ENCODE measurements at regions not wholly inside any gene's neighbourhood (a gene's known extent, or its start where the extent isn't known, plus 50 kb on each side); places are given as distances from the start of the nearest gene placed in this dataset.

- Histone ChIP-seq H3K79me1 (ENCODE audit: low read depth in 1 of 2, low read length in 2 of 2) (no peaks in the 10 kb centered on the region), H4K91ac (ENCODE audit: insufficient read depth, low read depth, low read length) (no peak overlapping the region), H3K27ac (ENCODE audit: insufficient read depth, low read length) (no peak overlapping the region), H2BK20ac (ENCODE audit: low read depth, low read length) (no peak overlapping the region), H3K23ac (ENCODE audit: low read depth, low read length) (no peak overlapping the region), H3K9me1 (ENCODE audit: insufficient read depth, low read length) (no peaks in the 10 kb centered on the region), H3K4ac (ENCODE audit: low read depth, low read length) (no peak overlapping the region), H2BK15ac (ENCODE audit: low read depth, low read length) (no peak overlapping the region), H2AK9ac (replicated peaks; ENCODE audit: low read depth, low read length, poor library complexity) (peak overlapping the region; percentile 16), H3K36me3 (ENCODE audit: control insufficient read depth, insufficient read depth, low read length) (no peaks in the 10 kb centered on the region), H2AFZ (replicated peaks; ENCODE audit: low read length, poor library complexity) (no peak overlapping the region), H4K5ac (ENCODE audit: low read depth, low read length) (no peak overlapping the region), H2BK120ac (ENCODE audit: low read depth, low read length) (no peak overlapping the region), H3K18ac (ENCODE audit: low read depth, low read length) (no peak overlapping the region), H3K9me3 (ENCODE audit: control insufficient read depth, insufficient read depth, low read length) (0 out of 2 replicates have a peak, but pooled peaks cover 2% of the 10 kb centered on the region), H3K27me3 (ENCODE audit: control insufficient read depth, insufficient read depth, low read length) (peaks cover 43% of the 10 kb centered on the region), H3K9ac (ENCODE audit: low read depth, low read length) (no peak overlapping the region), H3K4me2 (ENCODE audit: low read depth, low read length) (no peak overlapping the region), H4K20me1 (ENCODE audit: insufficient read depth, low read length) (no peaks in the 10 kb centered on the region), H4K8ac (ENCODE audit: low read depth in 2 of 2, low read length in 2 of 2) (no peak overlapping the region), H2BK5ac (ENCODE audit: low read depth, low read length, poor library complexity, severe bottlenecking) (no peak overlapping the region), H3K4me3 (ENCODE audit: insufficient read depth, low read depth, low read length) (no peak overlapping the region), H3K4me1 (ENCODE audit: control insufficient read depth, insufficient read depth, low read length) (no peaks in the 10 kb centered on the region), H3K14ac (replicated peaks; ENCODE audit: low read depth, low read length) (no peak overlapping the region), H2AK5ac (ENCODE audit: low read depth, low read length) (no peak overlapping the region), H3K56ac (ENCODE audit: extremely low read depth, insufficient read depth, low read length) (no peak overlapping the region)
- intact Hi-C loops (cut with micrococcal nuclease) = no loop called here
- no peak for ATAC-seq (ENCODE audit: low read depth)
- CTCF ChIA-PET = no interaction called here
- DNase-seq = no peak
- 60% methylated on average over 1 of the region's 3 CpGs; no CpG with 5 or more reads in 1 of the 2 experiments for WGBS, 2 experiments (ENCODE audit: extremely low coverage in 2 of 2, insufficient read length in 1 of 2)
- POLR2A ChIA-PET (ENCODE audit: unreplicated experiment) = no interaction called here
- in situ Hi-C loops (cut with MboI; ENCODE audit: low sequenced_read_pairs) = no loop called here
- dilution Hi-C loops (cut with HindIII; ENCODE audit: low sequenced_read_pairs, unreplicated experiment) = no loop called here
- TF ChIP-seq CEBPB (IDR thresholded peaks at IDR 0.05; ENCODE audit: low read depth, low read length) (no peak), BHLHE40 (IDR thresholded peaks at IDR 0.05; ENCODE audit: low read depth, low read length) (no peak)
- BruUV-seq (replicated peaks) = no TSS peak
Observed at GRCh38 chr15:69624816-69625215, 172.2 kb downstream of the RPLP1 start.
